HG03520 (cell line): ENCODE measurements at regions not wholly inside any gene's neighbourhood (a gene's known extent, or its start where the extent isn't known, plus 50 kb on each side); places are given as distances from the start of the nearest gene placed in this dataset.
"Not testable (repeated sequence)": the region's sequence is repeated elsewhere in the genome, so short reads cannot be mapped to it uniquely, and the experiment has no call there.

Experiments used
- ATAC-seq: cut with Tn5 transposase; IDR thresholded peaks from one replicate; pipeline ENCODE4 v1.9.1; 2021; ENCODE audit warnings: mild to moderate bottlenecking, moderate library complexity; ENCODE audit not compliant: unreplicated experiment

DNA sequence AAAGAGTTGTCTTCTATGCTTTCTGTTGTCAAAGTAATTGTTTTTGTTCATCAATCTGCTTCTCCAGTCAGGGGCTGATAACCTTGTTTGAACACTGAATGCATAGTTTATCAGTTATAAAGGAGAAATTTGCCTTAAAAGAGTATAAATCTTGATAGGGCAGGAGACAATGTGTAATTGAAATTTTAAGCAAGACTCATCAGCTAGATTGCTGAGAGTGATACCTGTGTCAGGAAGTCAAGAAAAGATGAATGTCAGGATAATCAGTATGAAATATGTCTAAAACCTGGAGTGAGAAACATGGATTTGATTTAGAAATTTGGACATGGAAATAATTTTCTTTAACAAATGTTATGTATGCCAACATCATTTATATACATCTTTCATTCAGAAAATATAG is 1258.1 kb downstream of the EFNA5 start:
- no peak for ATAC-seq

DNA sequence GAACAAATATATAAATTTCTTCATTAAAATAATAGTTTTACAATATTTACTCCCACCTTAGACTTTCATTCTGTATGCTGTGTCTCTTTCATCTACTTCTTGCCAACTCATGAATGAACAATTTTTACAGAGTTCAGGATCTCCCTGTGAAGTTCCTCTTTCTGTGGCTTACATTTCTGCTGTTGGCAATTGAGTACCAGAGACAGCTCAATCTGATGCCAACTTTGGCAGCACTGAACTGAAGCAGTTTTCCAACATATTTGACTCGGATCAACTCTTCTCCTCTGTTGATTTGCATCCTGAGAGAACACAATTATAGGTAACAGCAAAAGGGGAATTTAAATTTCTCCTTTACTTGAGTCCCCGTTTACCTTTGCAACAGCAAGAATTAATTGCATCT is 1262.2 kb downstream of the EFNA5 start:
- ATAC-seq, result no peak

DNA sequence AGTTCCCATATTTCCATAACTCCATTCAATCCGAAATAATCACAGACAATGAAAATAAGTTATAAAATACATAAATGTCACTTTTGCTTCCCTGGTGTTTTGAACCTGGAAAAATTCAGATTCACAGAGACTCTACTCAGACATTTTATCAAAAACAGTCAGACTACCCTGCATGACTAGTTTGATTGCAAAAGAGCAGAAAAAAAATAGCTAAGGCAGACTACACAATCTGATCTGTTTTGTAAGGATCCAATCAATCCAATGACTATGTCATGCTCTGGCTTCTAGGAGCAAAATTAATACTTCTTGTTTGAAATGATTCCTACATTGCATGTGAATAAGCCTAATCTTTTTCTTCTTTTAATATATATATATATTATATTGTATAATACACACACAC is 1262.6 kb downstream of the EFNA5 start:
- no peak for ATAC-seq

DNA sequence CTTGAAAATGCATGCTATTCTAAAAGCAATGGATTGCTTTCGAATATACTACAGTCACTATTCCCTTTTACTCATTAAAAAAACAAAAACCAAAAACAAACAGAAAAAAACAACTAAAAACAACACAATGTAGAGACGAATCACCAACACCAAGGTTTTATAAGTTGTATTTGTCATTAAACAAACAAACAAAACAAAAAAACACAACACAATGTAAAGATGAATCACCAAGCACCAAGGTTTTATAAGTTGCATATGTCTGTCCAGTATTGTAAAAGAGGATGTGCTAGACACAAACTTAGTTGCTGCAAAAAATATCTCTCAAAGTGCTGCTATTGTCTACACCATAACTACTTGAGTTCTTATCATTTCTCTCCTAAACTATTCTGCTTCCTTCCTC is 1269.2 kb downstream of the EFNA5 start:
- ATAC-seq, result no peak

DNA sequence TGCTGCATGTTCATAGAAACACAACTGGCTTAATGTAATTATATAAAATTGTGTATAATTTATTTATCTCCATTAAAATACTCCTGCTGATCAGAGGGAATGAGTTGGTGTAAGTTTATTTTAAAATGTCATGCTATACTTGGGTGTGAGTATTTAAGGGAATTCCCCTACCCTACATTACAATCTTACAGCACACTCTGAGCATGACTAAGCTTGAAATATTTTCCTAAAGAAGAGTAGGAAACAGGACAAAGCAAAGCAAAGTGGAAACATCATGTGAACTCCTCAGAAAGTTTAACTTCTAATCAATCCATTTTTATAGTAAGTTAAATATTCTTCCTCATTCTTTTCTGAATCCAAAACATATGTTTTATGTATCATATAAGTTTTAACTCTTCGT is 1271.3 kb downstream of the EFNA5 start:
- no peak for ATAC-seq

DNA sequence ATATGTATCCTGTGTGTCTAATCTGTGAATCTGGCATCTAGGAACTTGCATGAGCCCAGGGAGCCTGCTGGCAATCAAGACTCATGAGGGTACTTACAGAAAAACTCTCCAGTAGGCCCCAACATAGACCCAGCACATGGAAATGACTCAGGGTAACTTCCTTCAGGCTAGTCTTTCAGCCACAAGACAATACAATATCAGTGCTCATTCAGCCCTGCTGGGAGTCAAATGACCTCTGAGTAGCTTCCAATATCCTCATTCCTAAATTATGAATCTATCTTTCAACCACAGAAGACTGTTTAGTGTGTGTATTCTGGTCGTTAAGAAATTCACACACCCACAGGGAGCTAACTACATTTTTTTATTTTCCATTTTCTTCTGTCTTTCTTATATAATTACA is 1273.0 kb downstream of the EFNA5 start:
- ATAC-seq, result no peak

DNA sequence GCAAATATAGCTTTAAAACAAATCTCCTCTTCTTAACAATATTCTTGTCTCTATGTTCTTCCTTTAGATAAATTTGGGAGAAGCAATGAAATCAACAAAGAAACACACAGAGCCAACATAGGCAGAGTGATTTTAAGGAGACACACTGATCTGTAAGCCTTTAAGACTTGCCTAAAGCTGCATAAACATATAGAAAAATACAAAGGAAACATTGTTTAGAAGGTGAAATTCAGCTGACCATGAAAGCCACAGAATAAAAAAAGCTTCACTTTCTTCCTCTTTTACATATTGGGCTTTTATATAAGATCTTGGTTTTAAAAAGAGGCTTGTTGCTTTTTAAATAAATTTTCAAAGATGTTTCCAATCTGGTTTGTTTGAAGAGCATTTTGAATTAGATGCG is 1277.5 kb downstream of the EFNA5 start:
- no peak for ATAC-seq

DNA sequence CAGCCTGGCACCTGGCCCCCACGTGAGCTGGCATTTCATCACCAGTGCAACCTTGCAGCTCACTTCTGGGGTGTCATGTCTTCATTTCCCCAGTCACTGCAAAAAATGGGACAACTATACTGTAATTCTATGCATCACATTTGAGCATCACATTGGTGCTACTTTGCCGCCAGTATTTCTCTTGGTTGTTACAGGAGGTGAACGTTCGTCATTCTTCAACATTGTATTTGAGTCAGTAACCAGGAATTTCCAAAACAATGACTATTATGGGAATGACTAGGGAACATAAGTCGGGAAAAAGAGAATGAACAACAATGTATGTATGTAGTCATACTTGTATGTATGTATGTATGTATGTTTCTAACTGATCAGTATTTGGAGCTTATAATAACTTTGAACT is 1278.0 kb downstream of the EFNA5 start:
- no peak for ATAC-seq

DNA sequence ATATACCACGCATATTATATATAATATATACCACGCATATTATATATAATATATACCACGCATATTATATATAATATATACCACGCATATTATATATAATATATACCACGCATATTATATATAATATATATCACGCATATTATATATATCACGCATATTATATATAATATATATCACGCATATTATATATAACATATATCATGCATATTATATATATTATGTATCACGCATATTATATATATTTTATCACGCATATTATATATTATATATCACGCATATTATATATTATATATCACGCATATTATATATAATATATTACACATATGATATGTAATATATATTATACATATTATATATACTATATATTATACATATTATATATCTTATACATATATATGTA is 1283.0 kb downstream of the EFNA5 start:
- not testable (repeated sequence) for ATAC-seq

DNA sequence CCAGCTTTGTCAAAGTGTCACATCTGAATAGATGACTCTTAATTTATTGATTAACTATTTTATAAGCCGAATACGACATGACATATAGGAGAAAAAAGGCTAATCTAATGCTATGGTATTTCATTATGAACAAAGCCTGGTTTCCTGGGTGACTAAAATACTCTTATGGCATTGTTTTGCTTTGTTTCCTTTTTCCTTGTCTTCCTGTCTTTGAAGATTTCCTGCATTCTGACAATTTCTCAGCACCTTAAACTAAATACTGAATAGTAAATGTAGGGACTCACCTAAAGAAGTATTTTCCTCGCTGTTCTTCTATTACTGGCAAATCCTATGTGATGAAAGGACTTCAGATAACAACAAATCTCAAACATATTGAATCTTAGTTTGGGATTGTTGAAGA is 1284.5 kb downstream of the EFNA5 start:
- ATAC-seq, result no peak

DNA sequence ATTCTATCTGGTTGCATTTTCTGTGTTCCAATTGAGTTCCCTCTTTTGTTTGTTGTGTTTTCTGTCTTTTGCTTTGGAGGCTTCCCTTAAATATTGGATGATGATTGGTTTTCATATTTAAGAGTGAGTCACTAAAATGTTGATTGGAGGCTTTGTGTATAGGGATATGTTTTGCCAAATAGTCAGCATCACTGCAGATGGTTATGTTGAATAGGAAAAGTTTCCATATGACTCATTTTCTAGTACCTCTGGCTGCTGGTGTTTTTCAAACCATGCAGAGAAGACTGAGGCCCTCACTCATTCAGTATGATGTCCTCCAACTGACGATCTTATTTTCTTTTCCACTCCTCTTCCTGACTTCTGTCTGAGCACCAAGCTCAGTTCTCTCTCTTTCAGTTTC is 1290.0 kb downstream of the EFNA5 start:
- no peak for ATAC-seq

DNA sequence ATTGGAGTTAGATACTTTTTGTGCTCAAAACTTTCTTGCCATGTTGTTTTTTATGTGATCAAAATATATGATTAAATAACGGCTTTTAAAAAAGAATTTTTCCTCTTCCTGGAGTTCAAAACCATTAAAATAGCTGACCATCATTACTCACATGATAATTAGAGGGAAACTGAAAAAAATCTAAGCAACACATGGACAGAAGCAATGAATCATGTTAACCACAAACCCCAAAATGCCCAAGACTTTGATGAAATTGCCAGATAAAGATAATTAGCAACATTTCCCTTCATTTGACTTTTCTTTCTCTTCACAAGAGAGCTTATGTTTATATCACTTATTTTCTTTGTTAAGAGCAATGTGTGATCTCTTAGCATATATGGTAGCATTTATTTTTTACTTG is 1294.2 kb downstream of the EFNA5 start:
- no peak for ATAC-seq

DNA sequence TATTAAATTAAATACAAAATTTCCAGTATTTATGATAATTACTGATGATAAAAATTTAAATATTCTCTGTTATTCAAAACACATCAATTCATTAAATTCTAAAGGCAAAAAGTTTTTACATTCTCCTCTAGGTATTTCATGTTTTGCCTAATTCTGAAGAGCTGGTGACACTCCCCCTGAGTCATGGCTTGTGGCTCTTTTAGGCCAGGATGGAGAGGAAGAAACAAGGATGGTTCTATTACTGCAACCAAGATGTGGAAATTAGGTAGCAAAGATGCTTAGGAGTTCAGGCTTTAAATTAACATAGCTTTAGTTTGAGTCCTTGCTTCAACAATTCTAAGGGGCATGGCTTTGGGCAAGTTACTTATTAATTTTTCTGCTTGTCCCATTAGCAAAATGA is 1295.8 kb downstream of the EFNA5 start:
- ATAC-seq, result no peak

DNA sequence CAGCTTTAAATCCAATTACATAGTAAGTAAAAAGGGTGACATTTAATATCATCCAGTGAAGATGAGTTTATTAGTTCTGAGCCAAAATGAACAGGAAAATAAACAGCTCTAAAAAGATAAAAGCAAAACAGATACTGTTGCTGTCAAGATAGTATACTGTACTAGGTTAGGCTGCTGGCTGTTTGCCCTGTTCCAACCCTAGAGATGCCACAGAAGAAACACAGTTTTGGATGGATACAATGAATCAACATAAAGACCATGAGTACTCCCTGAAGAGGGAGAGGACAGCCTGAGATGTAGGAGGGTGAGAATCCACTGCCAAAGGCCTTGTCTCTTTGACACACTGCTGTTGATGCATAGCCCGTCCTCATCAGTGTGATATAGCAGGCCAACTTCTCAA is 1302.7 kb downstream of the EFNA5 start:
- no peak for ATAC-seq

DNA sequence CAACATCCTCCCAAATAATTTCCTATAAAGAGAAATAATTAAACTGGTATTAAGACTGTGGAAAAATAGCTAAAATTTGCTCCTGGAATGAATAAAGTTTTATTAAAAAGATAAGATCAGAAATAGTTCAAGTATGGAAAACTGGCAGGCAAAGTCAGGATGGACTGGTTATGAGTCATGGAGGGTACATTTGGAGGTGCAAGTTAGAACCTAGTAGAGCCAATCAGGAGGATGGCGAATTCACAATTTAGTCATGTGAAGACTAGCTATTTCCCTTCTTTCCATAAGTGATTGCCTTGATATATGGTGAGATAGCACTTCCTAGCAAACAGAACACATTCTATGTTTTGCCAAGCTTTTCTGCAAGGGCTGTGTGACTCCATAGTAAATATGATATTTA is 1303.5 kb downstream of the EFNA5 start:
- ATAC-seq, result no peak

DNA sequence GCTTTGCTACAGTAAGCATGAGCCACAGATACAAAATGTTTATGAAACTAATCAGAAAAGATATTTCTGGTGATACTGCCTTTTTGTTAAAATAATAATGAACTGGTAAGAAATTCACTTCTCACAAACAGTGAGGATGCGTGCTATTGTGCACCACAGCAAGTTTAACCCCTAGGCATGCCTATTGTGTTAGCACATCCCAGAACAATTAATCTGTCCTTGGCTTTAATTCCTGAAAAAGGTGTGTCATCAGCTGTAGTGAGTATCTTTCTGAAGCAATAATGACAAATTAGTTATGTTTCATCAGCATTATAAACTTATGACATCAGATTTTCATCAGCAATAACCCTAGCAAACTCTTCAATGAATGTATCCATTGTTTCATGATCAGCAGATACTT is 1307.2 kb downstream of the EFNA5 start:
- ATAC-seq, result no peak

DNA sequence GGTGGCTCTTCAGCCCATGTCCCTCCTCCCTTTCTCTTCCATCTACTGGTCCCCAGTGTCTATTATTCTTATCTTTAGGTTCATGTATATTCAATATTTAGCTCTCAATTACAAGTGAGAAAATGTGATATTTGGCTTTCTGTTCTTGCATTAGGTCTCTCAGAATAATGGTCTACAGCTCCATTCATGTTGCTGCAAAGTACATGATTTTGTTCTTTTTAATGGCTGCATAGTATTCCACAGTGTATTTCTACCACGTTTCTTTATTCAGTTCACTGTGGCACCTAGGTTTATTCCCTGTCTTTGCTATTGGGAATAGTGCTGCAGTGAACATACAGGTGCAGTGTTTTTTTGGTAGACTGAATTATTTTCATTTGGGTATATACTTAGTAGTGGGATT is 1308.8 kb downstream of the EFNA5 start:
- no peak for ATAC-seq

DNA sequence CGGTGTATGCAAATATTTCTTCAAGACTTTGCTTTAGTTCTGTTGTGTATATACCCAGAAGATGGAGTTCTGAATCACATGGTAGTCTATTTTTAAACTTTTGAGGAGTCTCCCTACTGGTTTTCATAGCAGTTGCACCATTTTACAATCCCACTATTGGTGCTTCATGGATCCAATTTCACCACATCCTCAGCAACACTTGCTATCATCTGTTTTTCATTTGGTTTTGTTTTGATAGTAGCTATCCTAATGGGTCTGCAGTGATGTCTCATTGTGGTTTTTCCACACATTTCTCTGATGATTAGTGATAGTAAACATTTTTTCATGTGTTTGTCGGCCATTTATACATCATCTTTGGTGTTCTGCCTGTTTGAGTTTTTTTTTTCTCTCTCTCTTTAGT is 1339.3 kb downstream of the EFNA5 start:
- ATAC-seq, result no peak

DNA sequence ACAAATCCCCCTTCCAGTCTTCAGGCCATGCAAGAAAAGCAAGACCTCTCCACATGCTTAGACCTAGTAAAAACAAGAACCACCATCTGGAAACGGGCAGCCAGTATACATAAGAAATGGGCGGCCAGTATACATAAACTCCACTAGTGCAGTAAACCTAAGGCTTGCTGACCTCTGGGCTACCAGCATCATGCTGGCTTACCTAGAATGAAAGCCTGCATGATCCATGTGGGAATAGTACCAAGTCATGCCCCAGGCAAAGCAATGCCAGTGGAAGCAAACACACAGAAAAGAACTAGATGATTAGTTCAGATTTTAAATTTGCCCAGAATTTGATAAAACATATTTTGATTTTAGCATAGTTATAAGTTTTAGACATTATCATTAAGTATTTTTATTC is 1346.4 kb downstream of the EFNA5 start:
- ATAC-seq, result no peak

DNA sequence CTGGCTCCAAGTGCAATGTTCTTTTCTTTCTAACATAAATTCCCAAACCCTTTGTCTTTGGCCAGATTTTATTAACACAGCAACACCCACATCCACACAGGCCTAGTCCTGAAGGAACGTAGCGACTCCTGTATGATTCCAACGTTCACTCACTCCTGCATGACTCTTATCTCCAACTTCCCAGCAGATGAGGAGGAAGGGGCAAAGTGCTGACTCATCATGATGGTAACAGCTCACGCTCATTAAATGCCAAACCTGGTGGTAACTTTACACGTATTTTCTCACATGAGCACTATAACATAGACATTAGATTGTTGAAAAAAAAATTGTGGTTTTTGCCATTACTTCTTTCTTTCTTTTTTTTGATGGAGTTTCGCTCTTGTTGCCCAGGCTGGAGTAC is 1349.5 kb downstream of the EFNA5 start:
- ATAC-seq, result no peak

DNA sequence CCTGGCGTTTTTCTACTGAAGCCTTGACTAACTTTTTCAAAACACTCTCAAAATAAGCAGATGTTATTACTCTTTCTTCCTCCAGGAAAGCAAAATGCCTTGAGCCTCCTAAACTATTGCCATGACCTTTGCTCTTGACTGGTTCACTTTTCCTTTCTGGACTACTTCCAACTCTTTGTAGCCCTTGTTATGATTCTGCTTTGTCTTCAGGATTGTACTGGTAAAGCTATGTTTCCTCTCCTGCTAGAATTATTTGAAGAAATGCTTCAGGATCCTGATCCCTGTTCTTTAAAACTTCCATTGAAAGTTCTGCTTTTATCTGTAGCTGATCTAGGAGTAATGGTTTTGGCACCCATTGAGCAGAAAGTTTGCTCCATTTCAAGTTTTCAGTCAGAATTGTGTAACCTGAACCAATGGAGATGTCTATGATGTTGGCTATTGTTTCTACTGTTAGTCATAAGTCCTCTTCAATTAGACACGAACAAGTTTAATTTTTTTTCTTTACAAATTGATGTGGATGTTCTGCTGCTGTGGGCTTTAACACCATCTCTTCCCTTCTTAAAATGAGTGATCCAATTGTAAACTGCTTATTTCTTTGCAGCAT is 1356.4 kb downstream of the EFNA5 start:
- no peak for ATAC-seq

DNA sequence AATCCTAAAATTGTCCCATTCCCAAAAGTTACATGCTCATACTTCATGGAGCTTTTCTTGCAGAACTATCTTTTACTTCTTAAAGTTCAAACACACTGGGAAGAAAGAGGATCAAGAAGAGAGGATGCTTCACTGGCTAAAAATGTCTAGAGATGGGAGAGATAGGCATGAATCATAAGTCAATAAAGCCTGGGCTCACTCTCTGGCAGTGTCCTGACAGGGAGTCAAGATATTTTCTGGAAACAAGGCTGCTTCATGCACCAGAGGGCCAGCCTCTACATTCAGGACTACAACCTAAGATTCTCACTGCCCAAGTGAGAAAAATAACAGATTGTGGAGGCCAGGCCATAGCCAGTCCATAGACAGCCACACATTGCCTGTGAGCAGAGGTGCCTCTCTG is 1358.4 kb downstream of the EFNA5 start:
- ATAC-seq, result no peak

DNA sequence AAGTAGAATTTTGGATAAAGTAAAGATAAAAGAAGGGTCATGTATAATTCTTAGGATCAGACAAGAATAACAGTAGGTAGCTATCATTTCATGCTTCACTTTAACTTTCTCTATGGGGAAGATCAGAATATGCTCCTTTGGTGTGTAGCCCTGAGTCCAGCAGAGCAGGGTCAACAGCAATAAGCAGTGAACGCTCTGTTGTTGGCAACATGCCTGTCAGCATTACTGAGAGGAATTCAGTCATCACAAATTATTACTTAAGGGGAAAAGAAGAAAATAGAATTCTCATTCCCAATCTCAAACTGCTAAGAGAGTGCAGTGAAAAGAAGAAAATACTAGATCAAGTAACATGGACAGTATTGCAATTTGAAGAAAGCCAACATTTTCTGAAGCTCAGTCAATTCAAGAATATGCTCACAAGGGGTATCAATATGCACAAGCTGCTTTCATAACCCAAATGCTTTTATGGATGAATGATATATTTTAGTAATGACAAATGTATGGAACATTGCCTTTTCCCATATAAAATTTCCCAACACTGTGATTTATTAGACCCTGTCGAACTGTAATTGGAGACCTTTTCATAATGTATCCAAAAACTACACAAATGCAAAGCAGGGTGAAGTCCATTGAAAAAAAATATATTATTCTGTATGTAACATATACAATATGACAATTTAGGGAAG is 1359.4 kb downstream of the EFNA5 start:
- ATAC-seq, result no peak
